IPS-20b (cell line): ENCODE measurements at regions not wholly inside any gene's neighbourhood (a gene's known extent, or its start where the extent isn't known, plus 50 kb on each side); places are given as distances from the start of the nearest gene placed in this dataset.

Experiments
- H3K27ac ChIP-seq: one replicate; pipeline ENCODE4 v1.5.1; 2013; ENCODE audit warnings: low read length
- H3K27me3 ChIP-seq: 2 replicates; pipeline ENCODE4 v1.6.1; 2013; ENCODE audit warnings: mild to moderate bottlenecking, low read length, inconsistent platforms; ENCODE audit not compliant: insufficient read depth
- H3K36me3 ChIP-seq: 2 replicates; pipeline ENCODE4 v1.6.1; 2013; ENCODE audit warnings: low read depth, mild to moderate bottlenecking, inconsistent platforms, low read length, moderate library complexity; ENCODE audit not compliant: insufficient read depth
- H3K4me1 ChIP-seq: 2 replicates; pipeline ENCODE4 v1.6.1; 2013; ENCODE audit warnings: mild to moderate bottlenecking, control low read depth, inconsistent platforms, low read length, moderate library complexity; ENCODE audit not compliant: insufficient read depth
- H3K4me3 ChIP-seq: 2 replicates; pipeline ENCODE4 v1.5.1; 2013; ENCODE audit warnings: mild to moderate bottlenecking, low read length, inconsistent platforms
- H3K9ac ChIP-seq: 2 replicates; pipeline ENCODE4 v1.6.1; 2013; ENCODE audit warnings: low read depth, mild to moderate bottlenecking, inconsistent platforms, low read length, moderate library complexity
- H3K9me3 ChIP-seq: 2 replicates; pipeline ENCODE4 v1.6.1; 2013; ENCODE audit warnings: mild to moderate bottlenecking, low read depth, low read length, inconsistent platforms; ENCODE audit not compliant: insufficient read depth

GRCh38 chrX:150143721-150144440 is 205.6 kb upstream of the EOLA2 start:
- no peak overlapping the region for H3K9ac ChIP-seq
- H3K9me3 ChIP-seq = no peaks in the 10 kb centered on the region
- H3K4me3 ChIP-seq = no peak overlapping the region
- no peaks in the 10 kb centered on the region for H3K36me3 ChIP-seq
- no peak overlapping the region for H3K27ac ChIP-seq
- H3K4me1 ChIP-seq = no peaks in the 10 kb centered on the region
- H3K27me3 ChIP-seq = no peaks in the 10 kb centered on the region

GRCh38 chrX:150146271-150146896 is 208.1 kb upstream of the EOLA2 start:
- Histone ChIP-seq H3K27me3 (no peaks in the 10 kb centered on the region), H3K4me3 (no peak overlapping the region), H3K9ac (no peak overlapping the region), H3K36me3 (no peaks in the 10 kb centered on the region), H3K9me3 (no peaks in the 10 kb centered on the region), H3K4me1 (no peaks in the 10 kb centered on the region), H3K27ac (no peak overlapping the region)

GRCh38 chrX:150148749-150149672 is 210.7 kb upstream of the EOLA2 start:
- Histone ChIP-seq H3K27me3 (no peaks in the 10 kb centered on the region), H3K4me3 (no peak overlapping the region), H3K36me3 (no peaks in the 10 kb centered on the region), H3K27ac (no peak overlapping the region), H3K9ac (no peak overlapping the region), H3K4me1 (no peaks in the 10 kb centered on the region), H3K9me3 (no peaks in the 10 kb centered on the region)

DNA sequence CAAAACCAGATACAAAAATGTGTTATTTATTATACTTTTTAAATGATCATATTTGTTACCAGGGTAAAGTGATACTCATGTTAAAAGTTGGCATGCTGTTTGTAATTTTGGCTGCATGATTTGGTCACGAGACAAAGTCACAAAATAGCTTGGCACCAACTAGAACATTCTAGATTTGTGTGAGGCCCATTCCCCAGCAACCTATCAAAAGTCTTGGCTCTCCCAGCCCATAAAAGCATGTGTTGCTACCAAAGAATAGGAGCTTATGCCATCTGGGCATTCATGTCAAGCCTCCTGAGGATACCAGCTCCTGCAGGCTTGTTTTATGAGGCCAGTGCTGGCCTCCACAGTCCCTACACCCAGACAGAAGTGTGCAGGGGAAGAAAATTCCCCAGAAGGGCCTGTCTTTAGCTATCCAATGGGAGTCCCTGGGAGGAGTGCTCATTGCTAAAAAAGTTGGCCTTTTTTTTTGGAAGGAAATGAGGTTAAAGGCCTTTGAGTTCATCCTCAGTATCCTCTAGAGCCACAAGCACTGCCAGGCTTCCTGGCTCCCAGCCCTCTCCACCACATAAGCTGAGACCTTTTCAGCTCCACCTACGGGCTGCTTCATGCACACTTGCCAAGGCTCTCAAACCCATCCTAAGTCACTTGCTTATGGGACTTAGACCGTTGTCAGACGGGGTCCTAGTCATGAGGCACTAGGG is 211.9 kb upstream of the EOLA2 start:
- H3K4me3 ChIP-seq = no peak overlapping the region
- H3K27me3 ChIP-seq = no peaks in the 10 kb centered on the region
- H3K27ac ChIP-seq = no peak overlapping the region
- no peaks in the 10 kb centered on the region for H3K36me3 ChIP-seq
- H3K9me3 ChIP-seq = no peaks in the 10 kb centered on the region
- no peak overlapping the region for H3K9ac ChIP-seq
- no peaks in the 10 kb centered on the region for H3K4me1 ChIP-seq

DNA sequence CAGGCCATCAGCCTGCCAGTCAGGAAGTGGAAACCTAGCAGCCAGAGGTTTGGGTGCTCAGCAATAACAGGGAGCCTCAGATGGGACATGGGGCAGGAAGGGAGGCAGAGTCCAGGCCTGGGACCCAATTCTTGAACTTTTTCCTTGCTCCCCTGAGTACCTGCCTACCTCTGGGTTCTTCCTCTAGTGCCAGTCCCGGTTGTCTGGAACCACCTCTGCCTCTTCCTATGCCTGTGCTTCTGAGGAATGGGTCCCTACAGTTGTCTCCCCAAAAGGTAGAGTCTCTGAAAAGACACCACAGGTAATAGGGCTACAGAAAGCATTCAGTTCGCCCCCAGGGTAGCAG is 212.4 kb upstream of the MAMLD1 start:
- Histone ChIP-seq H3K27me3 (no peaks in the 10 kb centered on the region), H3K27ac (no peak overlapping the region), H3K4me1 (no peaks in the 10 kb centered on the region), H3K9me3 (no peaks in the 10 kb centered on the region), H3K9ac (no peak overlapping the region), H3K4me3 (no peak overlapping the region), H3K36me3 (no peaks in the 10 kb centered on the region)

DNA sequence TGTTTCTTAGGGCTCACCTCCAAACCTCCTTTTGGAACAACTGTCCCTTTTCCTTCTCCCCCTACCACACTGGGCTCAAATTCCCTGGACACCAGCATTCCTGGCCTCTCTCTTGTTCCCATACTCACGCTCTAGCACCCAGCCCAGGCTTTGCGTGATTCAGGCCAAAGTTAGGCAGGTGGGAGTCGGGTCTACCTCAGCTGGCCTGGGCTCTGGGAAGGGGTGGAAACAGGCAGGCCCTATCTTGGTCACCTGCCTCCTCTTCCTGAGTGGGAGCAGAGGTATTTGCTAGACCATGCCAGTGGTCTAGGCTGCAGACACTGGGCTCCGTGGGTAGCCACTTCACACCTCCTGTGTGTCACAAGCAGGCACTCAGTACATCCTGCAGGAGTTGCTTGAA is 211.1 kb upstream of the MAMLD1 start:
- Histone ChIP-seq H3K4me1 (no peaks in the 10 kb centered on the region), H3K4me3 (no peak overlapping the region), H3K36me3 (no peaks in the 10 kb centered on the region), H3K9ac (no peak overlapping the region), H3K9me3 (no peaks in the 10 kb centered on the region), H3K27ac (no peak overlapping the region), H3K27me3 (no peaks in the 10 kb centered on the region)

DNA sequence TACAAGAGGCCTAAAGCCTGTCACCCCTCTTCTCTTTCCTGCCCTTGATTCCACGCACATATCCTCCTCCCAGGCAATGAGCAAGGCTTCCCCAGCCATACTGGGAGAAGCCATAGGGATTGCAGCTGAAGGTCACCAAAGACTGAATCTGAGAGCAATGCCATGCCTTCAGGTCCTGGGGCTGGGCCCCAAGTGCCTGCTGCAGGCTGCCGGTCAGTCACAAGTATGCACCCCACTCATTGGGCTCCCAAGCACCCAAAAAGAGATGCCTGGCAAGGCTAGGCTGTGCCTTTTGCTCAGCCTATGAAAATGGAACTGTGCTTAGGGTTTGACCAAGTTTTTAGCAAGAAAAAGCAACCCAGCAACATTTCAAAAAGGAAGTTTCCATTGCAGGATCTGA is 210.6 kb upstream of the MAMLD1 start:
- Histone ChIP-seq H3K9ac (no peak overlapping the region), H3K27me3 (no peaks in the 10 kb centered on the region), H3K4me3 (no peak overlapping the region), H3K9me3 (no peaks in the 10 kb centered on the region), H3K4me1 (no peaks in the 10 kb centered on the region), H3K36me3 (no peaks in the 10 kb centered on the region), H3K27ac (no peak overlapping the region)

DNA sequence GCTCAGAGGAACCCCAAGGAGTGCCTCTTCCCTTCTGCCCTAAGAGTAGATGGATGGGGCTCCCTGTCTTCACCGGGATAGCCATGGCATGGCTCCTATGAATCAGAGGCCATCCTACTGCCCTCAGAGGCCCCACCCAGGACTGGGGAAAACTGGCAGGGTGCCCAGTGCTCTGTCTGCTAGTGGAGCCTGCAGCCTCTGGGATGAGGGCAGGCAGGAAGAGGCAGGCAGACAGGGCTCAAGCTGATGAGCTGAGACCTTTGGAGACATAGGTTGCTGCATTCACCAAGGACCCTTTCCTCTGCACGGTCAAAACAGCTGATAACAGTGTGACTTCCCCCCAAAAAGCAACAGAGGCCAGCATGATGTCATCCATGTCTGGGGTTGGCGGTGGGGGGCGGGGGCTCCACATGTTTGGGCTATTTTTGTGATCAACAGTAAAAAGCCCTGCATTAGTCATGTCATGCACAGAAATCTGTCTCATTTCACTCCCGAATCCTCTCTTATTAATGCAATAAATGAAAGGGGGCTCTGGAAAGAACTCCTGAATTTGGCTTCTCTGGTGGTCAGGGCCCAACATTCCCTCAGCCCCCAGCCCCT is 207.6 kb upstream of the MAMLD1 start:
- Histone ChIP-seq H3K27me3 (no peaks in the 10 kb centered on the region), H3K4me1 (no peaks in the 10 kb centered on the region), H3K4me3 (no peak overlapping the region), H3K9ac (no peak overlapping the region), H3K9me3 (no peaks in the 10 kb centered on the region), H3K27ac (no peak overlapping the region), H3K36me3 (no peaks in the 10 kb centered on the region)

DNA sequence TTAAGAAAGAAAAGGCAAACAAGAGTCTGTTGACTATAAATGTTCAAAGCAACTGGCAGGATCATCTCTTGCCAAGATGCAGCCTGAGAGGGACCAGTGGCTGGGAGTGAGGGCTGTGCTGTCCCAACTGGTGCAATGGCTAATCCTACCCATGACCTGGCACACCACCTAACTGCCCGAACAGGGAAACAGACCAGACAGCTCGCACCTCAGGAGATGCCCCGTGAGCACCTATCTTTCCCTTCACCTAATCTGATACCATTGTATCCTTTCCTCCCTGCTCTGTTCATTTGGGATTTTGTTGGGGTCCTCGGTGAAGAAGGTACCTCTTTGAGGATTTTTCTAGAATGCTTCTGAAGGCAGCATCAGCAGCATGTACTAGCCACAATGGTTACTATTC is 206.5 kb upstream of the MAMLD1 start:
- no peaks in the 10 kb centered on the region for H3K4me1 ChIP-seq
- no peak overlapping the region for H3K4me3 ChIP-seq
- no peak overlapping the region for H3K9ac ChIP-seq
- no peaks in the 10 kb centered on the region for H3K27me3 ChIP-seq
- H3K27ac ChIP-seq = no peak overlapping the region
- no peaks in the 10 kb centered on the region for H3K9me3 ChIP-seq
- H3K36me3 ChIP-seq = no peaks in the 10 kb centered on the region

DNA sequence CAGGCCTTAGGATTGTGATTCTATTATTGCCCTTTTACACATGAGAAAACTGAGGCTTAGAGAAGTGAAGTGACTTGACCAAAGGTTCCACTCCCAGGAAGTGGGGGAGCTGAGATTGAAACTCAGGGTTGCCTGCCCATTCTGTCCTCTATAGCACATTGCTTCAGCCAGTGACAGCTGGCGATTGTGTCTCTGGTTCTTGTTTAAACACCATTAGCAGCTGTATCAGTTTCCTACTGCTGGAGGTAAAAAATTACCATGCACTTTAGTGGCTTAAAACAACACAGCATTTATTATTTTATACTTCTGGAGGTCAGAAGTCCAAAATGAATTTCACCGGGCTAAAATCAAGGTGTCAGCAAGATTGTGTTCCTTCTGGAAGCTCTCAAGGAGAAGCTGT is 205.8 kb upstream of the MAMLD1 start:
- H3K27me3 ChIP-seq = no peaks in the 10 kb centered on the region
- H3K9me3 ChIP-seq = no peaks in the 10 kb centered on the region
- H3K4me1 ChIP-seq = no peaks in the 10 kb centered on the region
- H3K36me3 ChIP-seq = no peaks in the 10 kb centered on the region
- H3K4me3 ChIP-seq = no peak overlapping the region
- no peak overlapping the region for H3K9ac ChIP-seq
- no peak overlapping the region for H3K27ac ChIP-seq

DNA sequence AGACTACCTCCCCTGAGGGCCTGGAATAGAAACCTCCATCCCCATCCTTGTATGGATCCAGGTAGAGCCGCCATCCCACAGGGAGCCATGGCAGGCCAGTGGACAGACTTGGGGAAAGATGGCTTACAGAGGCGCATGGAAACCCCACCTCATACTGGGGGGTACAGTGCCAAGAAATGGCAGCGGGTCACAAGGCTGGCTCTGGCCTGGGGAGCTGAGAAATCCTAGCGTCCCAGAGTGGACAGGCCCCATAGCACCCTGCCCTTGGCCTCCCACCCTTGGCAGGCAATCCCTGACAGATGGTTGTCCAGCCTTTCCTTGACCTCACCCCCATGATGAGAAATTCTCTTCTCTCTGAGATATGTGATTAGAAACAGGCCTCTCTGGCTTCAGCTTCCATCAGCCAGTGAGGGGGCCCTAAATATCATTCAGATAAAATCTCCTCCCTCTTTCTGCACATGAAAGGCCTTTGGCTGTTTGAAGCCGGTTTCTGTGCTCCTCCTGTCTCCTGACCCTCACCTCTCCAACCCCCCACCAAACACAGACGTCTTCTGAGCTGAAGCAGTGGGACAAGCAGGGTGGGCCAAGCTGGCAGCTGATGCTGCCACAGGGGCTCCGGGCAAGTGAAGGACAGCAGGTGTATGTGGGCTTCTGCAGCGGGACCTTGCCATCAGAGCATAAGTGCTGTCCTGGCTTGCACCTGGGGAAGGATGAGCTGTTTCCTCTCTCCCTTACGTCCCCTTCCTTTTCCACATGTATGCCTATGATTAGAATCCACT is 204.4 kb upstream of the MAMLD1 start:
- H3K9ac ChIP-seq = no peak overlapping the region
- H3K9me3 ChIP-seq = no peaks in the 10 kb centered on the region
- no peak overlapping the region for H3K4me3 ChIP-seq
- no peaks in the 10 kb centered on the region for H3K4me1 ChIP-seq
- no peak overlapping the region for H3K27ac ChIP-seq
- no peaks in the 10 kb centered on the region for H3K27me3 ChIP-seq
- H3K36me3 ChIP-seq = no peaks in the 10 kb centered on the region
